ENCODE measurements at regions not wholly inside any gene's neighbourhood (a gene's known extent, or its start where the extent isn't known, plus 50 kb on each side); places are given as distances from the start of the nearest gene placed in this dataset.

DNA sequence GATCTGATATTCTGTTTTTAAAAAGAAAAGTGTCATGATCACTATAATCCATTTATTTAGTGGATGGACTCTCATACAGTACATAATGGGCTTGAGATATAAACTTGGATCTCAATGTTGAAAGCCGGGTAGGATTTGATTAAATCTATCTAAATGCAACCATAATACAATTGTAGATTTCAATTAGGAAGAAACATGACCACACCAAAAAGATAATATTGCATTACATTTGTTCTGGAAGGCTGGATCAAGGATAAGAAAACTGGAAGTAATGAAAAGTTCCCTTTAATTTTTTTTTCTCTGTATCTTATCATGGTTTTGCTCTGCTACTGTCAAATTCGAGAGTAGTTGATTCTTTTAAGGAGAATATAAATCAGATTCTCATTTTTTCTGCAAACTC is 51.3 kb upstream of the UFL1 start:
- CTCF ChIA-PET: no interaction called here
- ATAC-seq: no peak
- in situ Hi-C loops (cut with HindIII; ENCODE audit: low pct_unique_long_range_greater_than_20kb, low sequenced_read_pairs): no loop called here

More for the DNA sequence above, 51.3 kb upstream of the UFL1 start:
- Histone ChIP-seq H3K36me3 (ENCODE audit: control insufficient read depth, insufficient read depth, low read length) (no peaks in the 10 kb centered on the region), H3K4me3 (ENCODE audit: low read depth in 2 of 2, low read length in 2 of 2) (no peak overlapping the region), H3K4me1 (ENCODE audit: control insufficient read depth, insufficient read depth, low read length) (no peaks in the 10 kb centered on the region; the same call in 1 of the 2 replicates), H3K27me3 (ENCODE audit: control insufficient read depth, insufficient read depth, low read length) (no peaks in the 10 kb centered on the region), H3K27ac (ENCODE audit: low read length) (no peak overlapping the region), H3K9me3 (ENCODE audit: control insufficient read depth, insufficient read depth, low read depth, low read length) (no peaks in the 10 kb centered on the region)
- DNase-seq (ENCODE audit: low read depth, low spot score): no peak
- POLR2A ChIA-PET: no interaction called here
- no TSS peak for BruUV-seq (replicated peaks)
- TF ChIP-seq TCF7L2 (IDR thresholded peaks at IDR 0.05; ENCODE audit: low read depth, low read length) (no peak), POLR2AphosphoS5 (IDR thresholded peaks at IDR 0.05; ENCODE audit: low read depth, low read length) (no peak), SIN3A (IDR thresholded peaks at IDR 0.05; ENCODE audit: borderline replicate concordance, insufficient read depth, low read depth, low read length) (no peak)
- TF ChIP-seq, protein P1, sequence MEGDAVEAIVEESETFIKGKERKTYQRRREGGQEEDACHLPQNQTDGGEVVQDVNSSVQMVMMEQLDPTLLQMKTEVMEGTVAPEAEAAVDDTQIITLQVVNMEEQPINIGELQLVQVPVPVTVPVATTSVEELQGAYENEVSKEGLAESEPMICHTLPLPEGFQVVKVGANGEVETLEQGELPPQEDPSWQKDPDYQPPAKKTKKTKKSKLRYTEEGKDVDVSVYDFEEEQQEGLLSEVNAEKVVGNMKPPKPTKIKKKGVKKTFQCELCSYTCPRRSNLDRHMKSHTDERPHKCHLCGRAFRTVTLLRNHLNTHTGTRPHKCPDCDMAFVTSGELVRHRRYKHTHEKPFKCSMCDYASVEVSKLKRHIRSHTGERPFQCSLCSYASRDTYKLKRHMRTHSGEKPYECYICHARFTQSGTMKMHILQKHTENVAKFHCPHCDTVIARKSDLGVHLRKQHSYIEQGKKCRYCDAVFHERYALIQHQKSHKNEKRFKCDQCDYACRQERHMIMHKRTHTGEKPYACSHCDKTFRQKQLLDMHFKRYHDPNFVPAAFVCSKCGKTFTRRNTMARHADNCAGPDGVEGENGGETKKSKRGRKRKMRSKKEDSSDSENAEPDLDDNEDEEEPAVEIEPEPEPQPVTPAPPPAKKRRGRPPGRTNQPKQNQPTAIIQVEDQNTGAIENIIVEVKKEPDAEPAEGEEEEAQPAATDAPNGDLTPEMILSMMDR (IDR thresholded peaks at IDR 0.05): no peak
- intact Hi-C loops (cut with micrococcal nuclease; ENCODE audit: unreplicated experiment): no loop called here

Data from Panc1 (cell line).